Left renal cortex interstitium (tissue), 4 donors: ENCODE measurements at regions not wholly inside any gene's neighbourhood (a gene's known extent, or its start where the extent isn't known, plus 50 kb on each side); places are given as distances from the start of the nearest gene placed in this dataset.
"Not testable (repeated sequence)": the region's sequence is repeated elsewhere in the genome, so short reads cannot be mapped to it uniquely, and the experiment has no call there.

Experiments used
- DNase-seq, 4 donors: peaks; one replicate each; pipeline ENCODE4 v3.0.0-alpha.2; 2013; ENCODE audit warnings: low read depth in 4 of 4, low spot score in 2 of 4, missing footprints in 1 of 4

DNA sequence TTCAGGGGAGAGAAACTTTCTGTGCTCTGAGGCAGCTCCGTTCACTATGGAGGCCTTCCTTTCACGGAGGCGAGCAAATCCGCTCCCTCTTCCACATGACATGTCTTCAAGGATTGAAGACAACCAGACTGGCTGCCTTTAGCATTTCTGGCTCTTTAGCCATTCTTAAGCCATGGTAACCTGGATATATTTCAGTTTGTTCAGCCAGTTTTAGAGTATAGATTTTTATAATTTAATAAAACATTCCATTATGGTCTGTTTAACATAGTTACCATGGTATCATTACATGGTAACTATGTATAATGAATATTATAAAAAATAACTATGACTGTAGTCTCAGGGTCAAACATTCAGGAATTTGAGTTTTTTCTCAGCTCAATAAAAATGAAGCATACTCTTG, 54.2 kb upstream of the NFIA start:
- no peak for DNase-seq

DNA sequence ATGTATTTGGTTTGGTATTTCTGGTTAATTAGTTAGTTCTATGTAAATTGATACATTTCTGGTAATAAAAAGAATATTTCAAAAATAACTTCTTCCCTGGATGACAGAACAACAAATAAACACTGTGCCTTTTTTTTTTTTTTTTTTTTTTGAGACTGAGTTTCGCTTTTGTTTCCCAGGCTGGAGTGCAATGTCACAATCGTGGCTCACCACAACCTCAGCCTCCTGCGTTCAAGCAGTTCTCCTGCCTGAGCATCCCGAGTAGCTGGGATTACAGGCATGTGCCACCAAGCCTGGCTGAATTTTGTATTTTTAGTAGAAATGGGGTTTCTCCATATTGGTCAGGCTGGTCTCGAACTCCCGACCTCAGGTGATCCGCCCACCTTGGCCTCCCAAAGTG, 64.3 kb upstream of the NFIA start:
- DNase-seq = not testable (repeated sequence)

DNA sequence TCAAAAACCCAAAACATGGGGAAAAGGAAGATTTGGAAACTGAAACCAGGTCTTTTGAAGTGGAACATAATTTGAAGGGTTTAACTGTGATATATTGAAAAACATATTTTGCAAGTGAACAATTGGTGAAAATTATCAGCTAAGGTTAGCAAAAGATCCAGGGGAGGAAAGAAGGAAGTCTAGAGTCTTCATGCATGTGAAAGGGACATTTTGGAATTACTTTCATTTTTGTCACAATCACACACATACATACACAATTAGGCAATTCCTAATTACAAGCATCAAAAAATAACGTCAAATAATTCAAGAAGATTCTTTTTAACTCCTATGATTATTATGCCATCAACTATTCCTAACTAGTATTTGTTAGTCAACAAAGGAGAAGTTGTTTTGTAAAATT, 64.7 kb upstream of the NFIA start:
- DNase-seq = no peak

DNA sequence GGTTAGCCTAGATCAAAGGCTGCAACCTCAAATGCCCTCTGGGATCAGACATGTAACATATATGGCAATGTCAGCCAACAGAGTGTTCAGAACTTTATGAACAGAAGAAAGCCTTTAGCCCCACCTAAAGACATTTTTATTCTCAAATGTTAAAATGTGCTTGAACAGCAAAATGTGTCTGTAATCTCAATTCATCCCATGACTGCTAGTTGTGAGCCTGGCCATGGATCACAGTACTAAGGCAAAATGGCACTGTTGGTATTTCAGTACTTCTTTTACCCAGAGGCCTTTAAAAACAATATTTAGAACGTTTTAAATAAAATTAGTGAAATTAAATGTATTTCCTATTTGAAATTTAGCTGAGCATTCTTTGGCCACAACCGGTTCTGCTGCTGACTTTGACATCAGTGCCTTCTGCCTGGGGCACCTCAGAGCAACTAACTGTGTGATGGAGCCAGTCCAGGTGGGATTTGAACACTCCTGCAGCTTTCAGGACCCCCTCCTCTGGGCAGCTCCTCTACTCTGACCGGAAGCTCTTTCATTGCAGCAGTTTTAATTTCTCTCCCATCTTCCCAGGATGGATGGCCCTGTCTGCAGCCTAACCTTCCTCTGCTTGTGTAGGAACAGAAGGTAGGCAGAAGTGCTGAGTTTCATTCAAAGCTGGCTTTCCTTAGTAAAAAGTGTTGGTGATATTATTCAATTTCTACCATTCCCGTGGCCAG, 68.3 kb upstream of the NFIA start:
- DNase-seq = no peak

DNA sequence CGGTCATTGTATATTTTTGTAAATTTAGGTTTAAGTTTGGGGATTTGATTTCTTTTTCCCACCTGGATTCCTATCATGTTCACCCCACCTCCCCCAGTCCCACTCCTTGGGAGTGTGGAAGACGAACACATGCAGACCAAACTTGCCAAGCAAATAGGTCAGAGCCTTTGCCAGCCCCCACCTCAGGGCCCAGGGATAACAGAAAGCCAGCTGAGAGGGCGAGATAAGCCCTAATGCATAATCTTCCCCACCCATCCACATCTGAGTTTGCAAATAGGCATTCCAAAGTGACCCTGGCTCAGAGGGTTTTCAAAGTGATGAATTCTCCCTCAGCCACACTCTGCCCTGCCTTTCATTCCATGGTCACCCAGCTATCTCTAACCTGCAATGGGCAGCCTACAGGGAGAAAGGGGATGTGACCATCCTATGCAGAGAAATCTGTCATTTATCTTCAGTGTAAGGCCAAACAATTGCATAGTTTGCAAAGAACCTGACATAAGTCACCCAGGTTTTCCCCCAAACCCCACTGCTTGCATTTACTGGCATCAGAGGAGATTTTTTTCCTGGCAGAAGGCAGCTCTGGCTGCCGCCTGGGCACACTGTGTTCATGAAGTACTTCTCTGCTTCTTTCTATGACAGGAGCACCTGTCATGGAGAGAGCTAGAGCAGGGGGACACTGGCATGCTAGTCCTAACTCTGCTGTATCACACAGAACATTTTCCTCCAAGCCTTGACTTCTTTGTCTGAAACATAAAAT, 69.0 kb upstream of the NFIA start:
- no peak for DNase-seq

DNA sequence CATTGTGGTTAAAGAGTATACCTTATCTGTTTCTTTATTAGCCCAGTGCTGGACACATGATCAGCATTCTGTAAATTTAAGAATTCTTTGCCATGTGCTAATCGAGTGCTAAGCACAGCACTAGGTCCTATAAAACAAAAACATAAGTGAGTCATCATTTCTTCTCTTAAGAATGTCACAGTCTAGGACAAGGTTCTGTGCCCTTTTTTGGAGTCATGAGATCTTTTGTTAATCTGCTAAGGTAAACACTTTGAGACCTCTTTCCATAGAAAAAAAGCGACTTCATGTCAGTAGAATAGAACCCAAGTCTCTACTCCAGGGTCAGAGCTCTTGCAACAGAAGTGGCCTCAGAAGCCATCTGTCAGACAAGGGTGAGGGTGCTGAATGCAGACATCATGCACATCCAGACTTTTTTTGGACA, 70.0 kb upstream of the NFIA start:
- DNase-seq = no peak

DNA sequence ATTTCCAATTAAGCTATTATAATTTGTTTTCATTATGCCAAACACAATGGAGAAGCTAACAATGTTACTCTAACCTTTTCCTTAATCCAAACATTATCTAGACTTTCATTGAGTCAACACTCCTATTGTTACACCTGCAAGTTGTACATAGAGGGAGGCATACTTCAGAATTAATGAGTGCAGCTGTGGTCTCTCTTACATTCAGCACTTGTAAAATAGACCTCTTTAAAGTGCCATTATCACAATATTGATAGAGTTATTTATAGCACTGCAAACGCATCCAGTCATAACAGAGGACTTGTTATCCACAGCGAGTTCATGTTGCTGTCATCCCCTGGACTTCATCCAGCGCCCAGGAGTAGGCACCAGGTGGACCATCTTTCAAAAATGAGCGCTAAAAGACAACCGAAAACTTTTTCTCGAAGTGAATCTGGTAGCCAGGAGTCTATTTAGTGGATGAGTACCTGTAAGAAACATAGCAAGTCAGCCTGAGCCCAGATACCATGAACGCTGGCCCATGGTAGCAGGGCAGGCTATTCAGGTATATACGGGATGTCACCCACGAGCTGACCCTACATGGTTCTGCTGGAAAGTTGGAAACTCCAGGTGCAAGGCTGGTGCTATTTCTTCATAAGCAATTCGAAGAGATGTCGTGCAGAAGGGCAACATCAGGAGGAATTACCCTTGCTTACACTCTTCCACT, 70.6 kb upstream of the NFIA start:
- DNase-seq = no peak

DNA sequence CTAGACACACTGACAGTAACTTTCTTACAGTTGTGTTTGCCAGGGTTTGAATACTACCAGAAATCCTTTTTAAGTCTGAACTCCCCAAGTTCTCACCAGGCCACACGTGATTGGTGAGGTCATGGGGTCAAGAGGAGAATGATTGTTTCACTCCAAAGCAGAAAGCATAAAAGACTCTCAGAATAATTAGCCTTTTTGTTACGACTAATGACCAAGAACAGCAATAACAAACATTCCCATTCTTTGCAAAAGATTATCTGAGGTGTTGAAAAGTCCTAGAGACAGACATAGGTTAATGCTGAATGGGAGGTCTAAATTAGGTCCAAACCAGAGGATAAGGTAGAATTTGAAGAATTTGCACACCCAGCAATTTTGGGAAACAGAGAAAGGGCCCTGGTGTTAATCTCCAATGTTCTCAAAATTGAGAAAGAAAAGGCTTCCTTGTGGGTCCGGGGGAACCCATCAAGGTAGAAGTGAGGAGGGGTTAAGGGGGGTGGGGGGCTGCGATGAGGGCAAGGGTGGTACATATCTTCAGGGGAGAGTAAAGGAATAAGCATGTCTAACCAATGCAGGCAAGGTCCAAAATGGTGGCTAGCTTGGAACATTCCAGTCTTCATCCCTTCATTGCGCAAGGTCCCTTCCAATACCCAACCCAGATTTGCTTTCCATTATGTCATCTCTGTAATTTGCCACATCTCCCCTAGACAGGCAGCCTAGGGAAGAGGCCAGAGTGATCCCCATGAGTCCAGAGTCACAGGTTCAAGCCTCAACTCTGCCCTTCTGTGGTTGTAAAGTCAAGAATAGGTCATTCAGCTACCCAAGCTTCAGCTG, 74.6 kb upstream of the NFIA start:
- no peak for DNase-seq

DNA sequence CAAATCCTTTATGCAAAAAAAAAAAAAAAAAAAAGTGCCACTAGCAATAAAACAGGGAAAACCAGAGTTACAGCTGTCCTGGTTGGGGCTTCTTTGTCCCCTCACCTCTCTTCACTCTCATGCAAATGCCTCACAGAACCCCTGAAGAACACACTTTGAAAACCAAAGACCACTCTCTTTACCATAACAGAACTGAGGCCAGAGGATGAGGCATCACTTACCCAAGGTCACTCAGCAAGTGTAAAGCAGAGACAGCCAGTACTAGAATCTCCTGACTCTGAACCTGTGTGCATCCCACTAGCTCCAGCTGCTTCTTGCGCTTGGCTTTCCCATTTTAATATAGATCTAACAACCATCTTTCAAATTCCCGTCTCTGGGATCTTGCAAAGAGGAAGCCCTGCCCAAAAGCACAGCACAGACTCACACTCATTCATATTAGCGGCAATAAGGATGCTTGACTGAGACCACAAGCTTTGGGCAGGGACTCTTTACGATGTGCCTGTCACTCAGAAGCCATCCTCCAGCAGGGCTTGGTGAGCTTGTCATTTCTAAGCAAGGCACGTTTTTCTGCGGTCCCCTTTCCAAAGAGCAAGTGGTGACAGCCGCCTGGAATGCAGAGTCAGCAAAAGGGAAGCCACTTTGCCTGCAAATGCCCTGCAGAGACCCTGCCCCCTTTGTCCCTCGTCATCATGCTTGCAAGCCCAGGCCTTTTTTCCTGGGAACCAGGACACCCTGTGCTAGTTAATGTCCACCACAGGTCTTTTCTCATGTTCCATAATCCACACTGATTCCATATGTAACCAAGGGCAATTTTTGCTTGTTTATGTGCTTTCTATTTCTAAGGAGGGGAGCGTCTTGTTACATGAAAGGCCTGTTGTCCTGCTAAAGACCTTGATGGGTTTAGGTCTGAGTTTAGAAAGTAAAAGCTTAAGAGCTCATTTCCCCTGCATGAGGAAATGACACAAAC, 76.5 kb upstream of the NFIA start:
- no peak for DNase-seq

DNA sequence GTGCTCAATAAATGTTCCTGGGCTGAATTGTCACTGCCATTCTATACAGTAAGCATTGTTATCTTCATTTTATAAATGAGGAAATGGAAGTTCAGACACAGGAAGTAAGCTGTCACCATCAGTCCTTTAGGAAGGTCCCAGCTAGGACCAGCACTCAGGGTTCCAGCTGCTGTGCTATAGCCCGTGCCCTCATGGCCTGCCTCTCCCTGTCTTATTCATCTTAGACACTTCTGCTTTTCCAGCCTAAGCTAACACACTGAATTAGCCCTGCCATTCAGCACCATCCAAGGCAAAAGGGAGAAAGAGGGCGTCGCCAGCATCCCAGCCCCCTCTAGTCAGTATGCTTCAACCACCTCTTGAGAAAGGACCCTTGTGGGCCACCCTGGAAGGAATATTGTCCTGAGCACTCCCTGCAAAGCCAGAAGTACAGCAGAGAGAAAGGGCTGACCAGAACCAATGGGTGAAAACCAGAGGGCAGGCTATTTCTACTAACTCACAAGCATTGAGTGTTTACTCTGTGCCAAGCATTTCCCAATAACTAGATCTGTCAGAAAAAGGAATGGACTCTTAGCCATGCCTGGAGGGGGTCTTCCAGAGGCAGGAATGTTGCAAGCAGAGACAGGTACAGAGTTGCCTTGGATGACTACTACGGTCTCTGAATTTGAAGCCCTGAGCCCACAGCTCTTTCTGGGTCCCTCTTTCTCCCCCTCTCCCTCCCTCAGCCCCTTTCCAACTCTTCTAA, 77.9 kb upstream of the NFIA start:
- DNase-seq = no peak

DNA sequence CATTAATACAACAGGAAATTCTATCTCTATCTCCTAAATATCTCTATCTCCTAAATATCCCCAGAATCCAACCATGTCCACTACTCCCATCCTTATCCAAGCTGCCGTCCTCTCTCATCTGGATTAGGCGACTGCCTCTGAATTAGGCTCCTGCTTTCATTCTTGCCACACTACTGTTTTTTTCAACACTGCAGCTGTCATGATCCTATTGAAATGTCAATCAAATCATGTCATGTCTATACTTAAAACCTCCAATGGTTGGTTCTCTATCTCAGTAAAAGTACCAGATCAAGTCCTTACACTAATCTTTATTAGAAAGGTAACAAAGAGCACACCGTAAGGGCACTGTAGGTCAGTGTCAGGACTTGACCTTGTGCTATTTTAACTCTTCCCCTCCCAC, 82.0 kb upstream of the NFIA start:
- DNase-seq = no peak

DNA sequence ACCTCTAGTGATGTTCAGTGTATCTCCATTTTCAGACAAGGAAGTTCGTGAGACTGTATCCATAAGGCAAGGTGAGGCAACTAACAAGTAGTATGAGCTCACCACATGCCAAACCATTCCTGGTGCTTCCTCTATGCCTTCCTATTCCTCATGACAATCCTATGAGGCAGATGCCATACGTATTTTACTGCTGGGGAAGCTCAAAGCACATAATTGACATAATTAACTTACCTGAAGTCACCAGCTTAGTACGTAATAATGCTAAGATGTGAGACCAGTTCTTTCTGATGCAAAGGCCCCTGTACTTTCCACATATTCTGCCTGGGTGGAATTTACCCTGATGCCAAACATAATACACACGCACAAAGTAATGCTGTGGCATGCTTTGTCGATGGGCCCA, 83.6 kb upstream of the NFIA start:
- DNase-seq = no peak

DNA sequence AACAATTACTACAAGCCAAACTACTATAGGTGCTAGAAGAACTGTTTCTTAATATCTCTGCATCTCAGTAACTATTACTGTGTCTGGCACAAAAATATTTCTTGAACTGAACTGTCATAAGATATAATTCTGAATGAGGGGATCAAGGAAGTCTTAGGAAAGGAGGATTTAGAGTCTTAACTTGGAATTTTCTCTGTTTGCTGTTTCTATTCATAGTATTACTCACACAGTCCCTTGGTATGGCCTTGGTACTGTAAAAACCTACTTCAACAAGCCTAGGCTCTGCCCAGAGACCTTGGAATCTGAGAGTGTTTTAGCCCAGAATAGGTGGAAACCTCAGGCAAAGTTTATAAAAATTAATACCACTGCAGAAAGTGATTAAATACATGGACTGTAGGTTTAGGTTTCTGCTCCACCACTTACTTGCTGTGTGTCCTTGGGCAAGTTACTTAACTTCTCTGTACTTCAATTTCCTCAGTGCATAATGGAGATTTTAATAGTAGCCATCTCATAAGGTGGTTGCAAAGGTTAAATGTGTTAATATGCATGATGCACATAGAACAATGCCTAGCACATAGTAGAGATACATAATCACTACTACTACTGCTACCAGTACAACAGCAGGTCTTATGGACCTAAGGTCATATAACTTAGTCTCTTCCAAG, 87.4 kb upstream of the NFIA start:
- DNase-seq = no peak

DNA sequence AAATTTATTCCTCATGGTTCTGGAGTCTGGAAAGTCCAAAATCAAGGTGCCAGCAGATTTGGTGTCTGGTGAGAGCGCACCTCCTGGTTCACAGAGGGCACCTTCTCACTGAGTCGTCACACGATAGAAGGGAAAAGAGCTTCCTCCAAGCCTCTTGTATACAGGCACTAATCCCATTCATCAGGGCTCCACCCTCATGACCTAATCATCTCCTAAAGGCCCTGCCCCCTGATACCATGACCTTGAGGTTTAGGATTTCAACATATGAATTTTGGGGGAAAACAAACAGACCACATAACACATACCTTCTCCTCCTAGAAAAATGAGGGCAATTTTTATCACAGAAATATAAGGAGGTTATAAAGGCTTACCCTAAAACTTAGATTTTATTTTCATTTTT, 88.0 kb upstream of the NFIA start:
- DNase-seq = no peak

DNA sequence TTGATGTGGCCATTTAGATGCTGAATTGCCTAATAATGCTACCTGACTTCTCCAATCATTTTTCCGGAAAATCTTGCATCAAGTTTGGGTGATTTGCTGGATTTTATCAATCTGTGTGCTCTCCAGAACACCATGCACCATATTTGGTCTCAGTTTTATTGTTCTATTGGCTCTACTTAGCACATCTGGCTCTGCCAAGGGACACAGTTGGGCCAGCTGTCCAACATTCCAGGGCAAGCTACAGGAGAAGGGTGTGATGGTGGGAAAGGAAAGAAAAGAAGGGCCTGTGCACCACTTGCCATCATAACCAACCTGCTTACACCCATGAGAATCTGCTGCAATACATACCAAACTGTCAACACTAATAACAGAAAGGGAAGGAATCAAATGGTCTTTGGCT, 90.2 kb upstream of the NFIA start:
- DNase-seq = no peak

DNA sequence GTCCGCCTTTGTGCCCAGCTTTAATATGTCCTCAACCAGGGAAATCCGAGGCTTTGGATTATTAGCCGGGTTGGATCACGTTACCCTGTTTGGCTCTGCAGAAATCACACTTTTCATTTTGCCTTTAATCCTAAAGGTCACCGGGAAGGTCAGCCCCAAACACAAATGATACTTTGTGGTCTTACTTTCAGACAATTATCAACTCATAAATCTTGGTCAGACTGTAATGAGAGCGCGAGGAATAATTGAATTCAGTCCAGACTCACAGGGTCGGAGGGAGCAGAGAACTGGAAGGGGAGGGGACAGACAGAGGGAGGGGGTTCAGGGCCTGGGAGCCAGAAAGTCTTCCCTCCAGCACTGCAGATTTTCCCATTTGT, 91.7 kb upstream of the NFIA start:
- no peak for DNase-seq

DNA sequence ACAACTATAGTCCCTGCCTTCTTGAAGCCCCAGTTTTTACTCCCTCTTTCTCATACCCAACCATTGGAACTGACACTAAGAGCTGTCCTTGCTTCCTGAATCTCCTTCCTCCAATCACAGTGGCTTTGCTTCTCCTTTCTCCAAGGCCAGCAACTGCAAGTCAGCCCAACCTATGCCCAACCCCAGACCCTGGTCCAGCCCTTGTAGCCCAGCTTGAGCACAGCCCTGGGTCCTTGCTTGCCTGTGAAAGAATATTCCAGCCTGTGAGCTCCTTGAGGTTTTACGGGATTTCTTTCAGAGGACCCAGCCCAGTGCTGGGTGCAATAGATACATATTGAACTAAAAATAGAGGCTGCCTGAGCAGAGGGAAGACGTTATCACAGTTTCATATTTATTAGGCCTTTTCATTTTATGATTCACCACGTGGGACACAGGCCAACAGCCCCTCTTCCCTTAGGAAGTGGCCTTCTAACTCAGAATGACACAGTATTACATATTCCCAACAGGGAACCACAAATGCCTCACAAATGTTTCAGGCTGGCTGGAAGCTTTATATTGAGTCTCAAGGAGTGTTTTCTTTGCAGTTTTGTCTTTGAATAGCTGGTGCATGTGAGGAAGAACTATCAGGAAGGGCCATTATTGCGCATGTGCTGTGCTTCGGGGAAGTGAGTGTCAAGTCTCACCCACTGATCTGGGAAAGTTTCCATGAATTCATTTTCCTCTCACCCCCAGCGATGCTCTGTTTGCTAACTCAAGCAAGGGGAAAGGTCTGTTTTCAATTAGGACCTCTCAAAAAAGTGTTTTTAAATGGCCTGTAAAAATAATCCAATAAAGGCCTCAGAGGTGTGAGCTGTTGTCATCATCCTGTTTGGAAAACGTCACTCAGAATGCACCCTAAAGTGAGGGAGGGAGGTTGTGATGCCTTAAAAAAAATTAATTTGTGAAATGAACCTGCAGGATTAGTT, 92.3 kb upstream of the NFIA start:
- DNase-seq = no peak
